HepG2 (cell line): ENCODE measurements at regions not wholly inside any gene's neighbourhood (a gene's known extent, or its start where the extent isn't known, plus 50 kb on each side); places are given as distances from the start of the nearest gene placed in this dataset.

Experiments
- ATAC-seq: fragments of 200-7000 bp; cut with Tn5 transposase; 3 replicates; pipeline ENCODE4 v1.9.1; 2020; ENCODE audit warnings: mild to moderate bottlenecking, moderate library complexity
- BruUV-seq: library from RNA; stranded (reverse); fragments of 400-500 nt; replicated peaks from 2 replicates; lab custom pipeline; 2021; lab: Mats Ljungman, UMichigan
- CTCF ChIA-PET: fragments of 300-600 bp; formaldehyde crosslinking; extraction: SDS; loops from one replicate; lab custom pipeline; 2021; ENCODE audit warnings: low total read pairs, inconsistent platforms, low intra/inter-chr PET ratio; lab: Yijun Ruan, JAX
- POLR2A ChIA-PET: fragments of 350-600 bp; sonication (Branson Sonifier 250); formaldehyde crosslinking; loops from one replicate; lab custom pipeline; 2020; ENCODE audit warnings: antibody characterized with exemption, inconsistent platforms; lab: Yijun Ruan, JAX
- DNase-seq: peaks from one replicate; pipeline ENCODE4 v3.0.0-alpha.2; 2015; ENCODE audit warnings: low spot score
- FAIRE-seq: peaks from 3 replicates; lab custom pipeline; 2011; peaks lifted over from hg19 to GRCh38; lab: Jason Lieb, UNC
- H2AFZ ChIP-seq: one replicate; pipeline ENCODE4 v1.6.1; 2011; ENCODE audit warnings: low read length, inconsistent platforms
- H3K27ac ChIP-seq: fragments of 300-600 bp; 3 replicates; pipeline ENCODE4 v1.8.0; 2011; ENCODE audit warnings: mixed run types, mild to moderate bottlenecking, mixed read lengths, low read length, inconsistent platforms; ENCODE audit not compliant: insufficient read depth; ENCODE audit errors: extremely low read length
- H3K27me3 ChIP-seq, 2 experiments: fragments of 200-600 bp in 1 of 2; 2 replicates in 1 of 2; 3 replicates in 1 of 2; pipeline versions ENCODE4 v1.6.0 to v1.8.0; 2011; ENCODE audit warnings: low read length in 2 of 2, mild to moderate bottlenecking in 2 of 2, moderate library complexity in 2 of 2, inconsistent platforms in 1 of 2; ENCODE audit not compliant: insufficient read depth in 2 of 2, control insufficient read depth in 1 of 2
- H3K36me3 ChIP-seq, 2 experiments: fragments of 200-600 bp in 1 of 2; replicated peaks in 1 of 2; 2 replicates in 1 of 2; 3 replicates in 1 of 2; pipeline versions ENCODE4 v1.5.1 to v1.8.0; 2011; ENCODE audit warnings: low read length in 2 of 2, inconsistent platforms in 1 of 2; ENCODE audit not compliant: insufficient read depth in 2 of 2, control insufficient read depth in 1 of 2
- H3K4me1 ChIP-seq: 2 replicates; pipeline ENCODE4 v1.5.1; 2012; ENCODE audit warnings: low read length, inconsistent platforms; ENCODE audit not compliant: insufficient read depth
- H3K4me2 ChIP-seq: 2 replicates; pipeline ENCODE4 v1.6.0; 2011; ENCODE audit warnings: low read depth, low read length, inconsistent platforms
- H3K4me3 ChIP-seq, 3 experiments: fragments of 200-600 bp in 1 of 3; sonication (generic), shearing (Covaris generic) in 1 of 3; replicated peaks in 1 of 3; 2 replicates each; pipeline ENCODE4 v1.5.1; 2011 to 2016; ENCODE audit warnings: low read length in 3 of 3, inconsistent platforms in 2 of 3, low read depth in 2 of 3, mild to moderate bottlenecking in 2 of 3, control low read depth in 1 of 3, mixed read lengths in 1 of 3; ENCODE audit not compliant: insufficient read depth in 1 of 3
- H3K79me2 ChIP-seq: one replicate; pipeline ENCODE4 v1.6.1; 2011; ENCODE audit warnings: low read length, inconsistent platforms; ENCODE audit not compliant: insufficient read depth
- H3K9ac ChIP-seq: 2 replicates; pipeline ENCODE4 v1.6.0; 2011; ENCODE audit warnings: mild to moderate bottlenecking, low read depth, low read length, inconsistent platforms; ENCODE audit not compliant: insufficient read depth
- H3K9me3 ChIP-seq: 2 replicates; pipeline ENCODE4 v1.5.1; 2012; ENCODE audit warnings: mild to moderate bottlenecking, low read length
- H4K20me1 ChIP-seq: 2 replicates; pipeline ENCODE4 v1.6.0; 2011; ENCODE audit warnings: inconsistent platforms, mild to moderate bottlenecking, low read length, moderate library complexity; ENCODE audit not compliant: insufficient read depth
- HNRNPLL ChIP-seq: fragments of 200-400 bp; formaldehyde crosslinking; IDR thresholded peaks from 2 replicates; pipeline ENCODE4 v1.6.1; 2017; ENCODE audit warnings: mild to moderate bottlenecking, low read depth, low read length; ENCODE audit not compliant: poor library complexity, severe bottlenecking
- HOXA3 ChIP-seq: sonication (generic); formaldehyde crosslinking; IDR thresholded peaks from 2 replicates; pipeline ENCODE4 v1.5.0; 2020; ENCODE audit warnings: missing genetic modification reagents
- MAFF ChIP-seq: IDR thresholded peaks from 2 replicates; pipeline ENCODE4 v1.6.1; 2011; ENCODE audit warnings: low read depth, low read length, improper control_type of control experiment
- MAFK ChIP-seq, 2 experiments: IDR thresholded peaks in 1 of 2; conservative IDR thresholded peaks in 1 of 2; 2 replicates each; pipeline ENCODE4 v1.6.1; 2011; ENCODE audit warnings: improper control_type of control experiment in 2 of 2, low read length in 2 of 2
- WGBS: methylation state at CpG from one replicate; pipeline ENCODE4 v1.1.6; 2017; ENCODE audit warnings: low lambda C conversion rate; 5-methylcytosine and 5-hydroxymethylcytosine counted together
- in situ Hi-C: cut with HindIII; loops from 2 replicates; pipeline ENCODE4 v1.10.0; 2017; ENCODE audit warnings: low pct_unique_long_range_greater_than_20kb; ENCODE audit not compliant: extremely low pct_ligation_motif_present
- intact Hi-C: fragments of 100-400 bp; cut with micrococcal nuclease; formaldehyde crosslinking; loops from one replicate; pipeline ENCODE4 v1.10.0; 2022; ENCODE audit not compliant: unreplicated experiment

DNA sequence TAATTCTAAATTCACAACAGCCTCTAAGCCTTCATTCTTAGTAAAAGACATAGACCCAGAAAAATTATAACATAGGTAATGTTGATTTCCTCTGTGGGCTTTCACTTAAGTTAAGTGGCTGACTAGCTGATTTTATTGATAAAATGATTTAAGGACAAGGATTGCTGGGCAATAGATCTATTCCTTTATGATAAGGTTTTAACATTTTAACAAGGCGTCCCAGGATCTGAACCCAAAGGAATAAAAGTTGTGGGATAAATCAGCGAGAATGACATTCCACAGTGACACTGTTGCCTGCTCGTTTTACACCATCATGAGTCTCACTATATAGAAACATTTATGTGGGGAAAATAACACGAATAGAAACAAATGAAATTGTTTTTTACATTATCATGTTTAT is 1151.0 kb downstream of the ZPLD1 start:
- DNase-seq (no peak), ATAC-seq (no peak)
- Histone ChIP-seq H3K36me3 (no peaks in the 10 kb centered on the region), H3K4me3 (no peak overlapping the region), H3K9me3 (no peaks in the 10 kb centered on the region), H3K79me2 (no peaks in the 10 kb centered on the region), H3K4me1 (no peaks in the 10 kb centered on the region), H4K20me1 (no peaks in the 10 kb centered on the region), H3K9ac (no peak overlapping the region)
- intact Hi-C loops, result no loop called here
- WGBS, result 2% methylated on average over 4 of the region's 4 CpGs
- in situ Hi-C loops, result no loop called here
- POLR2A ChIA-PET, result no interaction called here
- TF ChIP-seq HNRNPLL, result no peak
- TF ChIP-seq, all 625 proteins: peak for 0
- H3K27ac ChIP-seq, result no peak overlapping the region
- no peak for FAIRE-seq
- no peak overlapping the region for H2AFZ ChIP-seq
- H3K27me3 ChIP-seq, result no peaks in the 10 kb centered on the region
- no peak overlapping the region for H3K4me2 ChIP-seq
- CTCF ChIA-PET, result no interaction called here
- BruUV-seq, result no TSS peak

GRCh38 chr3:103589770-103590169 is 1155.0 kb downstream of the ZPLD1 start:
- H3K9me3 ChIP-seq, result no peaks in the 10 kb centered on the region
- no peaks in the 10 kb centered on the region for H3K4me1 ChIP-seq
- FAIRE-seq (no peak), ATAC-seq (no peak), DNase-seq (no peak)
- 72% methylated on average over 2 of the region's 2 CpGs for WGBS
- in situ Hi-C loops (no loop called here), intact Hi-C loops (no loop called here)
- no peaks in the 10 kb centered on the region for H3K36me3 ChIP-seq
- H4K20me1 ChIP-seq, result no peaks in the 10 kb centered on the region
- POLR2A ChIA-PET, result no interaction called here
- no peak overlapping the region for H2AFZ ChIP-seq
- TF ChIP-seq MAFF, result peak; percentile 90
- TF ChIP-seq HOXA3, result no peak
- TF ChIP-seq MAFK (conservative IDR thresholded peaks at IDR 0.05 in 1 of 2, IDR thresholded peaks at IDR 0.05 in 1 of 2; ENCODE audit: low read length in 2 of 2), result peak; percentile 65 to 93; a peak in 3 of 4 replicates
- H3K27me3 ChIP-seq, result no peaks in the 10 kb centered on the region
- H3K4me2 ChIP-seq, result no peak overlapping the region
- H3K79me2 ChIP-seq, result no peaks in the 10 kb centered on the region
- no peak overlapping the region for H3K27ac ChIP-seq
- H3K4me3 ChIP-seq, result no peak overlapping the region
- CTCF ChIA-PET, result no interaction called here
- no TSS peak for BruUV-seq
- H3K9ac ChIP-seq, result no peak overlapping the region
